ENCODE measurements at regions not wholly inside any gene's neighbourhood (a gene's known extent, or its start where the extent isn't known, plus 50 kb on each side); places are given as distances from the start of the nearest gene placed in this dataset.
A peak's percentile ranks its signal among the peaks of the same experiment; 100 is the strongest.

GRCh38 chr9:109568568-109569210, 70.6 kb upstream of the PTPN3 start:
- TF ChIP-seq YY1 (IDR thresholded peaks at IDR 0.05; ENCODE audit: low read depth): no peak
- no peak for TF ChIP-seq USF1 (IDR thresholded peaks at IDR 0.05)
- no peak for TF ChIP-seq TAF1 (IDR thresholded peaks at IDR 0.05; ENCODE audit: low read depth)
- no peak for TF ChIP-seq TEAD4 (IDR thresholded peaks at IDR 0.05)
- no peak for TF ChIP-seq CREB1 (IDR thresholded peaks at IDR 0.05; ENCODE audit: low read depth)
- TF ChIP-seq MAX (IDR thresholded peaks at IDR 0.05): no peak
- TF ChIP-seq FOXM1 (IDR thresholded peaks at IDR 0.05; ENCODE audit: borderline replicate concordance, low read depth): no peak
- TF ChIP-seq ZBTB7A (IDR thresholded peaks at IDR 0.05; ENCODE audit: low read depth): no peak
- no peak for TF ChIP-seq TCF12 (IDR thresholded peaks at IDR 0.05; ENCODE audit: low read depth)
- no peak for TF ChIP-seq EGR1 (IDR thresholded peaks at IDR 0.05)
- TF ChIP-seq REST (IDR thresholded peaks at IDR 0.05; ENCODE audit: low read depth): no peak
- no peak for TF ChIP-seq RAD21 (IDR thresholded peaks at IDR 0.05; ENCODE audit: low read depth)
- TF ChIP-seq CEBPB (IDR thresholded peaks at IDR 0.05): no peak
- no peak for TF ChIP-seq NFIC (IDR thresholded peaks at IDR 0.05)
- TF ChIP-seq EP300 (IDR thresholded peaks at IDR 0.05; ENCODE audit: borderline replicate concordance): no peak

GRCh38 chr9:109574061-109574882, 76.2 kb upstream of the PTPN3 start:
- TF ChIP-seq USF1 (IDR thresholded peaks at IDR 0.05) (no peak), RAD21 (IDR thresholded peaks at IDR 0.05; ENCODE audit: low read depth) (peak; percentile 83)

- TF ChIP-seq EP300 (IDR thresholded peaks at IDR 0.05; ENCODE audit: borderline replicate concordance) (no peak), REST (IDR thresholded peaks at IDR 0.05; ENCODE audit: low read depth) (no peak), MAX (IDR thresholded peaks at IDR 0.05) (no peak), TAF1 (IDR thresholded peaks at IDR 0.05; ENCODE audit: low read depth) (no peak), FOXM1 (IDR thresholded peaks at IDR 0.05; ENCODE audit: borderline replicate concordance, low read depth) (no peak), USF1 (IDR thresholded peaks at IDR 0.05) (no peak), CREB1 (IDR thresholded peaks at IDR 0.05; ENCODE audit: low read depth) (no peak), NFIC (IDR thresholded peaks at IDR 0.05) (no peak), ZBTB7A (IDR thresholded peaks at IDR 0.05; ENCODE audit: low read depth) (no peak), RAD21 (IDR thresholded peaks at IDR 0.05; ENCODE audit: low read depth) (no peak), EGR1 (IDR thresholded peaks at IDR 0.05) (no peak), TEAD4 (IDR thresholded peaks at IDR 0.05) (no peak), YY1 (IDR thresholded peaks at IDR 0.05; ENCODE audit: low read depth) (no peak), TCF12 (IDR thresholded peaks at IDR 0.05; ENCODE audit: low read depth) (no peak)
Measured at GRCh38 chr9:109576762-109577161, 78.7 kb upstream of the PTPN3 start.

- no peak for TF ChIP-seq CREB1 (IDR thresholded peaks at IDR 0.05; ENCODE audit: low read depth)
Measured at GRCh38 chr9:109579191-109579948, 81.3 kb upstream of the PTPN3 start.

- TF ChIP-seq RAD21 (IDR thresholded peaks at IDR 0.05; ENCODE audit: low read depth) (no peak), TAF1 (IDR thresholded peaks at IDR 0.05; ENCODE audit: low read depth) (no peak), CEBPB (IDR thresholded peaks at IDR 0.05) (no peak), YY1 (IDR thresholded peaks at IDR 0.05; ENCODE audit: low read depth) (no peak)
Measured at GRCh38 chr9:109582386-109582785, 84.3 kb upstream of the PTPN3 start.
